IPS DF 6.9 (cell line): ENCODE measurements at regions not wholly inside any gene's neighbourhood (a gene's known extent, or its start where the extent isn't known, plus 50 kb on each side); places are given as distances from the start of the nearest gene placed in this dataset.

ENCODE experiments used
- DNase-seq: peaks from one replicate; pipeline ENCODE4 v3.0.0-alpha.2; 2013; ENCODE audit warnings: low read depth, low spot score
- H3K27ac ChIP-seq: one replicate; pipeline ENCODE4 v1.5.1; 2013; ENCODE audit warnings: low read length, control low read depth
- H3K27me3 ChIP-seq: 2 replicates; pipeline ENCODE4 v1.6.1; 2013; ENCODE audit warnings: mild to moderate bottlenecking, low read length; ENCODE audit not compliant: control insufficient read depth, insufficient read depth
- H3K36me3 ChIP-seq: 2 replicates; pipeline ENCODE4 v1.6.1; 2013; ENCODE audit warnings: low read length; ENCODE audit not compliant: control insufficient read depth, insufficient read depth
- H3K4me1 ChIP-seq: 2 replicates; pipeline ENCODE4 v1.6.1; 2013; ENCODE audit warnings: low read length; ENCODE audit not compliant: control insufficient read depth, insufficient read depth
- H3K4me3 ChIP-seq: 2 replicates; pipeline ENCODE4 v1.5.1; 2013; ENCODE audit warnings: mild to moderate bottlenecking, low read length
- H3K9me3 ChIP-seq: 2 replicates; pipeline ENCODE4 v1.6.1; 2013; ENCODE audit warnings: low read length, inconsistent platforms; ENCODE audit not compliant: control insufficient read depth, insufficient read depth
- WGBS: extraction: QIAGEN DNeasy Blood & Tissue Kit; methylation state at CpG from one replicate; pipeline ENCODE4 v1.1.7; 2013; ENCODE audit warnings: mixed read lengths, missing lambda C conversion rate; ENCODE audit not compliant: insufficient read length, insufficient coverage; 5-methylcytosine and 5-hydroxymethylcytosine counted together

DNA sequence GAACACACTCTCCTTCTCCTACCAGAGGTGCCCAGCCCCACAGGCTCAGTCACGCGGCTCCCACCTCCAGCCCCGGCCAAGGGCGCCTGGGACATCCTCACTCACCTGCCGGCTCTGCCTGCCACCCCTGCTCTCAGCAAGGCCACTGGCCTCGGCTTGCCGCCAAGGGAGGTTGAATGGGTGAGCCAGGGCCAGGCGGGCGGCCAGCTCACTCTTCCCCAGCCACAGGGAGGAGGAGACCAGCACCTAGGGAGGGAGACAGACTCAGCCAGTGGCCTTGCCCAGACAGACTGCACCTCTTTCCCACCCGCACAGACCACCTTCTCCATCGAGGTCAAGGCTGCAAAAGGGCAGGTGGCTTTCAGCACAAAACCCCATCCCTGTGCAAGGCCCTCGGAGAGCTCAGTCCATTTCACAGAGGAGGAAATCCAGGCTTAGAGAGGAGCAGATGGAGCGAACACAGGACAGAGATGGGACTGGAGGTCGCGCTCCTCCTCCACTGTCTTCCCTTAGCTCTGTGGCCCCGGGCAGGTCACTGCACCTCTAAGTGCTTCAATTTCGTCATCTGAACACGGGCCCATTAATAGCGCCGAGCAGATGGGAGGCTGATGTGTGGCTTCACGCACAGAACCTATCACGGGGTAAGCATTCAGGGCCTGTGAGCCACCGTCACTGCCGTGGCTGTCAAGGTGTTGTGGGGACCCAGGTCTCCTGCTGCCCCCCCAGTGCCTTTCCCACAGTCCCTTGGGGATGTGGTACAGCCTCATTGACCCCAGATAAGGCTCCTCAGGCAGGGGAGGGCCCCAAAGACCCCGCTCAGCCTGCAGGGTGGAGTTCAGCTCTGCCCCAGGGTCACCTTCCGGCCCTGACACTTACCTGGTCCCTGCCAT, 56.1 kb downstream of the RMI2 start:
- no peaks in the 10 kb centered on the region for H3K36me3 ChIP-seq
- DNase-seq: no peak
- H3K9me3 ChIP-seq: no peaks in the 10 kb centered on the region
- no peak overlapping the region for H3K4me3 ChIP-seq
- WGBS: no CpG with 5 or more reads among the region's 26 CpGs
- H3K4me1 ChIP-seq: no peaks in the 10 kb centered on the region
- H3K27me3 ChIP-seq: no peaks in the 10 kb centered on the region
- H3K27ac ChIP-seq: no peak overlapping the region

DNA sequence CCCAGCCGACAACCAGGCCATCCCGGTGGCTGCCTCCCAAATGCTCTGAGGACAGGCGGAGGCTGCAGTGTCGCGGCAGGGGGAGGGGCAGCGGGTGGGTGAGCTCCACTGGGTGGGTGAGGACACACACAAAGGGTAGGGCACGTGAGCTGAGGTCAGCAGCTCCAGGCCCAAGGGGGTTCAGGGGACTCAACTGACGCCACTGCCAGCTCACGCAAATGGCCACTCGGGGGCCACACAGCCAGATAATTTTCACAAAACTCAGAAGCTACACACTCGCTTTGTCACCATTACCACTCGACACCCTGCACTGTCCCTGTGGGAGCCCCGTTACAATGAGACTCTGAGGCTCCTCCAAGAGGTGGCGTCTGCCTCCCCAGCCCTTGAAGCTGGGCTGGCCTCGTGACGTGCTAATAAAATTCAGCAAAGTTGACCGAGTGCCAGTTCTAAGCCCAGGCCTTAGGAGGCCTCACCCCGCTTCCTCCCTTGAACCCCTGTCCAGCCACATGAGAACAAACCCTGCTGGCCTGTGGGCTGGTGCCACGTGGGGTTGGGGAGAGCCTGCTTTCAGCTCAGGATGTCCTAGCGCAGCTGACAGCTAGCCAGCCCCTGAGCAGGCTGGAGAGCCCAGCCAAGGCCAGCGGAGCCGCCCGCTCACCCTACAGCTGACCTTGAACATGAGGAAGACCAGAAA, 56.9 kb downstream of the RMI2 start:
- DNase-seq: no peak
- Histone ChIP-seq H3K4me3 (no peak overlapping the region), H3K4me1 (no peaks in the 10 kb centered on the region), H3K36me3 (no peaks in the 10 kb centered on the region), H3K9me3 (no peaks in the 10 kb centered on the region), H3K27me3 (no peaks in the 10 kb centered on the region), H3K27ac (no peak overlapping the region)
- WGBS: no CpG with 5 or more reads among the region's 23 CpGs

DNA sequence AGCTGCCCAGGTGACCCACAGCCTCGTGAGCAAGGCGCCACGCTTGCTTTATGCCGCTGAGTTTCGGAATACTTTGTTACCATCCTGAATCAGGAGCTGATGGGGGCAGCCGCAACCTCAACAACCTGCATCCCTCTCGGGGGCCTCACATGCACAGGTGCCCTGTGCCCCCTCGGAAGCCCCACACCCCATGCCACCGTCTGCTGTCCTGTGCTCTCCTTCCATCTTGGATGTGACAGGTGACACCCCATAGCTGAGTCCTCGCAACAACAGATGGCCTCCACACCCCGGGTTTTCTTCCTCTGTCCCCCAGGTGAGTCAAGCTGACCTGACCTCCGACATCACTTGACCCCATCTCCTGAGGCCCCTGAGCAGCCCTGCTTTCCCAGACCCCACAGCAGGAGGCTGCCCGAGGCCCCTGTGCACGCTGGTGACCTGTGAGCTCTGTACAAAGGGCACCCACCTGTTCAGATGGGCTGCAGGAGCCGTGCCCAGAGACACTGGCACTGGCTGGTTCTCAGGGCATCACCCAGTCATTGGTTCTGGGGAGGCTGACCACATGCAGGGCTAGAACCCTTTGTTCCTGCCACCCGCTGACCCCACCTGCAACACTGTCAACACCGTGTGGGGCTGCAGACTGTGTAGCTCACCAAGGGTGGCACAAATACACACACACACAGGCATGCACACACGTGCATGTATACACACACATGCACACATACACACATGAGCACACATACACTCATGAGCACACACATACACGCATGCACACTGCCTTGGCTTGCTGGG, 57.7 kb downstream of the RMI2 start:
- no CpG with 5 or more reads among the region's 19 CpGs for WGBS
- no peak for DNase-seq
- Histone ChIP-seq H3K36me3 (no peaks in the 10 kb centered on the region), H3K27me3 (no peaks in the 10 kb centered on the region), H3K27ac (no peak overlapping the region), H3K9me3 (no peaks in the 10 kb centered on the region), H3K4me1 (no peaks in the 10 kb centered on the region), H3K4me3 (no peak overlapping the region)

DNA sequence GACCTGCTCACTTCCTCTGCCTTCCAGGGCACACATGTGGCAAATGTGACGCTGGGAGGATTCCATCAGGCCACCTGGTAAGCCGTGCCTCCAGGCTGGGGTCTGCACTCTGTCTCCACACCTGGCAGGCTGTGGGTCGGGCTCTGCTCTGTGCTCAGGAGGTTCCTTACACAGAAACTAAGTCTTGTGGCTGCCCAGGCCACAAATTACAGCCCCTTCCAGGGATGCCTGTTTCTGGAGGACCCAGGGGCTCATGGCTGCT, 58.2 kb downstream of the RMI2 start:
- H3K4me1 ChIP-seq: no peaks in the 10 kb centered on the region
- H3K9me3 ChIP-seq: no peaks in the 10 kb centered on the region
- H3K27ac ChIP-seq: no peak overlapping the region
- H3K36me3 ChIP-seq: no peaks in the 10 kb centered on the region
- no peak overlapping the region for H3K4me3 ChIP-seq
- no CpG with 5 or more reads among the region's 3 CpGs for WGBS
- DNase-seq: no peak
- H3K27me3 ChIP-seq: no peaks in the 10 kb centered on the region

DNA sequence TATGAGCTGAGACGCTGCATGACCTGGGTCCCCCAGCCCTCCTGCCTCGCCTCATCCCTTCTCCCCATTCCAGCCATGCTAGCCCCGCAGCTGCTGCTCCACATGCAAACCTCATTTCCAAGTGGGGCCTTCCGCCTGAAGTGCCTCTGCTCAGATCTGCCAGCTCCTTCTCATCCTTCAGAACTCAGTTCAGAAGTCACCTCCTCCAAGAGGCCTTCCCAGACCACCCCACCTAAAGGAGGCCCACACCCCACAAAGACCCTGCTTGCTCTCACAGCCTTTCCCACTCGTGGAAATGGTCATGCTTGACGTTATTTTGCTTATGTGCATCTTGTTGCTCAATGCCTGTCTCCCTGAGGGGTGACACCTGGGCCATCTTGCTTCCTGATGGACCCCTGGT, 58.7 kb downstream of the RMI2 start:
- H3K27me3 ChIP-seq: no peaks in the 10 kb centered on the region
- no peak for DNase-seq
- H3K9me3 ChIP-seq: no peaks in the 10 kb centered on the region
- no peaks in the 10 kb centered on the region for H3K4me1 ChIP-seq
- no CpG with 5 or more reads among the region's 6 CpGs for WGBS
- no peak overlapping the region for H3K27ac ChIP-seq
- H3K36me3 ChIP-seq: no peaks in the 10 kb centered on the region
- H3K4me3 ChIP-seq: no peak overlapping the region

DNA sequence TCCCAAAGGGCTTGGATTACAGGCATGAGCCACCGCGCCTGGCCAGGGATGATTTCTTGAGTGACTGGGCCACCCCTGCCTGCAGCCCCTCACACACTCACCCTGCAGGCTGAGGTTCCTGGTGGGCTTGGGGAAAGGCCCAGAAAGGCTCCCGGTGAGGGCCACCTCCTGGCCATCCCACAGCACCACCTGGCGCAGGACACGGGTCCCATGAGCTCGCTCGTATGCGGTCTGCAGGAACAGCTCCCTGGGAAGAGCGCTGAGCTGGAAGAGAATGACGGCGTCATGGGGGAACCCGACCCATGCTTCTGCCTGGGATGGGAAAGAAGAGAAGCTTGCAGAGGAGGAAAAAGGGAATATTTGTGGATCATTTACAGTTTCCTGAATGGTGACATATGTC, 59.3 kb downstream of the RMI2 start:
- no peak overlapping the region for H3K27ac ChIP-seq
- H3K4me3 ChIP-seq: no peak overlapping the region
- no peak for DNase-seq
- H3K9me3 ChIP-seq: no peaks in the 10 kb centered on the region
- no peaks in the 10 kb centered on the region for H3K27me3 ChIP-seq
- H3K4me1 ChIP-seq: no peaks in the 10 kb centered on the region
- no CpG with 5 or more reads among the region's 12 CpGs for whole genome bisulfite sequencing
- no peaks in the 10 kb centered on the region for H3K36me3 ChIP-seq

DNA sequence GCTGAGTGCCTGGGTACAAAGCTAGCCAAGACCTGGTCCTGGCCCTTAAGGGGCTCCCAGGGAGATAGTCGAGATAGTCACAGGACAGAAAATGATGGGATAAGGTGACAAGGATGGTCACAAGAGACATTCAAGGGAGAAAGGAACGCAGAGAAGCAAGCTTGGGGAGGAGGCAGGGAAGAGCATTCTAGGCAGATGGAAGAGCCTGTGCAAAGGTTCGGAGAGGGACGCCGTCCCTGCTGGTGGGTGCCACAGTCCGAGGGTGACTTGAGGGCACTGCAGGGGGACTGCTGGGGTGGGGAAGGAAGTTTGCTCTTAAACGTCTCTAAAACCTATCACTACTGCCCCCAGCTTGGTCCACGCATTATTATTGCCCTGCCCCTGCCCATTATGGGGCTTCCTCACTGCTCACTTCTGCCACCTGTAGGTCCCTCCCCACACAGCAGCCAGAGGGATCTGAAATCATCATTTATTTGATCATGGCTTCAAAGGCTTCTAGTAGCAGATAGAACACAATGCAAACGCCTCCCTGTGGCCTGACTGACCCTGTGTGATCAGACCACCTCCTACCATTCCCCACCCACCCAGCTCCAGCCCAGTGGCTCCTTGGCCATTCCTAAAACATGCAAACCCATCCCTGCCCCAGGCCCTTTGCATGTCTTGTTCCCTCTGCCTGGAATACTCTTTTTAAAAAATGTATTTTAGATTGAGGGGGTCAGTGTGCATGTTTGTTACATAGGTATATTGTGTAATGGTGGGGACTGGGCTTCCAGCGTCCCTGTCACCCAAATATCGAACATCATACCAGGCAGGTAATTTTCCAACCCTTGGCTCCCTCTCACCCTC, 60.3 kb downstream of the RMI2 start:
- DNase-seq: no peak
- no peaks in the 10 kb centered on the region for H3K9me3 ChIP-seq
- H3K27ac ChIP-seq: no peak overlapping the region
- no peaks in the 10 kb centered on the region for H3K27me3 ChIP-seq
- WGBS: no CpG with 5 or more reads among the region's 11 CpGs
- H3K4me3 ChIP-seq: no peak overlapping the region
- H3K4me1 ChIP-seq: no peaks in the 10 kb centered on the region
- no peaks in the 10 kb centered on the region for H3K36me3 ChIP-seq

DNA sequence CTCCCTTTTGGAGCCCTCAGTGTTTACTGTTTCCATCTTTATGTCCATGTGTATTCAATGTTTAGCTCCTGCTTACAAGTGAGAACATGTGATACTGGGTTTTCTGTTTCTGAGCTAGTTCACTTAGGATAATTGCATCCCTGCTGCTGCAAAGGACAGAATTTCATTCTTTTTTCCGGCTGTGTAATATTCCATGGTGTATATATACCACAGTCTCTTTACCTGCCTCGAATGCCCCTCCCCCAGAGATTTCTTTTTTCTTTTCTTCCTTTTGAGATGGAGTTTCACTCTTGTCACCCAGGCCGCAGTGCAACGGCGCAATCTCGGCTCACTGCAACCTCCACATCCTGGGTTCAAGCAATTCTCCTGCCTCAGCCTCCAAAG, 60.9 kb downstream of the RMI2 start:
- WGBS: no CpG with 5 or more reads among the region's 6 CpGs
- DNase-seq: no peak
- Histone ChIP-seq H3K27ac (no peak overlapping the region), H3K9me3 (no peaks in the 10 kb centered on the region), H3K4me1 (no peaks in the 10 kb centered on the region), H3K4me3 (no peak overlapping the region), H3K27me3 (no peaks in the 10 kb centered on the region), H3K36me3 (no peaks in the 10 kb centered on the region)

DNA sequence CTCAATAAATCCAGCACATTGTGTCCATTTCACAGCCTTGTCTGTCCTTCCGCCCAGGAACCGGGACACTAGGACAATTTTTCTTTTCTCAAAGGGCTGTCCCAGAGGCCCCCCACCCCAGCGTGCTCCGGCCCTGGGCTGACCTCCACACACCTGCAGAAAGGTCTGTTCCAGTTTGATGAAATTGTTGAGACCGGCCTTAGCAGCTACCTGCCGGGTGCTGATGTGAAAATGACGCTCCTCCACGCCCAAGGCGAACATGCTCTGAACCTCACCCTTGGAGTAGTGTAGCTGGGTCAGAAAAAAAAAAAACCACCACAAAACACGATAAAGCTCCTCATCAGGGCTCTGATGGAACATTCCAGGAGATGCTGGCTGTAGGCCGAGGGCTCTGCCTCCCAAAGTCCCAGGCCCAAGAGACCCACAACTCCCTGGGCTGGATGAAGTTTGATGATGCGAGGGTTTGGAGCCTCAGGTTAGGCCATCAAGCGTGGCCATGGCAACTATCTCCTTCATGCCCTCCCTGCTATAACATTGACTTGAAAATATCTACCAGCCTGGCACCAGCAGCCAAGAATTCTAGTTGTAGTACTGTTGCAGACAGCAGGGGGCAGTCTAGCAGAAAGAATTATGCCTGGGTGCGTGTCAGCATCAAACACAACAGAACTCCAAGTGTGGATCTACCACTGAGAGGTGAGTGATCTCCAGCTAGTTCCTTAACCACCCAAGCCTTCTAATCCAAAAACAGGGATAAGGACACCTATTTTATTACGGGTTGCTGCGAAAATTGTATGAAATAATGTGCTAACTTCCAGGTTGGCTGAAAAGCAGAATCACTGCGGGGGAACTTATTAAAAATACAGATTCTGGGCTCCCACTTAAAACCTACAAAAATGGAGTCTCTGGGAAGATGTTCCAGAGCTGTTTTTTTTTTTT, 62.1 kb downstream of the RMI2 start:
- peak; percentile 45 for DNase-seq
- Histone ChIP-seq H3K27me3 (no peaks in the 10 kb centered on the region), H3K4me1 (no peaks in the 10 kb centered on the region), H3K36me3 (no peaks in the 10 kb centered on the region), H3K9me3 (no peaks in the 10 kb centered on the region), H3K27ac (no peak overlapping the region), H3K4me3 (no peak overlapping the region)
- WGBS: no CpG with 5 or more reads among the region's 17 CpGs
